HEK293 (cell line): ENCODE measurements at regions not wholly inside any gene's neighbourhood (a gene's known extent, or its start where the extent isn't known, plus 50 kb on each side); places are given as distances from the start of the nearest gene placed in this dataset.
"Not testable (repeated sequence)": the region's sequence is repeated elsewhere in the genome, so short reads cannot be mapped to it uniquely, and the experiment has no call there.

Experiments
- ATF2 ChIP-seq: fragments of 450-650 bp; formaldehyde crosslinking; IDR thresholded peaks from 2 replicates; pipeline ENCODE4 v1.5.1; 2016; ENCODE audit warnings: missing biosample characterization, missing genetic modification characterization, low read depth
- CTCF ChIP-seq: fragments of 450-650 bp; formaldehyde crosslinking; IDR thresholded peaks from 2 replicates; pipeline ENCODE4 v1.5.1; 2016; ENCODE audit warnings: missing biosample characterization, missing genetic modification characterization
- SALL2 ChIP-seq: fragments of 450-650 bp; formaldehyde crosslinking; IDR thresholded peaks from 2 replicates; pipeline ENCODE4 v1.5.0; 2017; ENCODE audit warnings: missing biosample characterization, mild to moderate bottlenecking, missing genetic modification characterization, borderline replicate concordance
- ZBTB1 ChIP-seq: fragments of 450-650 bp; formaldehyde crosslinking; IDR thresholded peaks from 2 replicates; pipeline ENCODE4 v1.5.1; 2016; ENCODE audit warnings: missing biosample characterization, missing genetic modification characterization
- ZBTB26 ChIP-seq: fragments of 450-650 bp; formaldehyde crosslinking; optimal IDR thresholded peaks from 2 replicates; pipeline ENCODE3; 2016; ENCODE audit warnings: missing biosample characterization, mild to moderate bottlenecking, missing genetic modification characterization
- ZBTB49 ChIP-seq: fragments of 450-650 bp; formaldehyde crosslinking; IDR thresholded peaks from 2 replicates; pipeline ENCODE4 v1.5.1; 2016; ENCODE audit warnings: missing biosample characterization, missing genetic modification characterization, low read depth
- ZFP37 ChIP-seq: fragments of 450-650 bp; formaldehyde crosslinking; IDR thresholded peaks from 2 replicates; pipeline ENCODE4 v1.5.1; 2016; ENCODE audit warnings: missing biosample characterization, missing genetic modification characterization
- ZNF362 ChIP-seq: fragments of 450-650 bp; formaldehyde crosslinking; IDR thresholded peaks from 2 replicates; pipeline ENCODE4 v1.5.1; 2016; ENCODE audit warnings: missing biosample characterization, missing genetic modification characterization
- ZNF394 ChIP-seq: fragments of 450-650 bp; formaldehyde crosslinking; IDR thresholded peaks from 2 replicates; pipeline ENCODE4 v1.5.1; 2016; ENCODE audit warnings: missing biosample characterization, missing genetic modification characterization, mild to moderate bottlenecking, moderate library complexity, borderline replicate concordance
- ZNF837 ChIP-seq: fragments of 450-650 bp; formaldehyde crosslinking; IDR thresholded peaks from 2 replicates; pipeline ENCODE4 v1.5.1; 2016; ENCODE audit warnings: missing biosample characterization, missing genetic modification characterization

GRCh38 chr1:148222399-148223159 lies 70.5 kb upstream of the NBPF11 start:
- TF ChIP-seq SALL2 (tag by site-specific recombination); ZNF394 (tag by site-specific recombination); CTCF; ZFP37 (tag by site-specific recombination); ZBTB49 (tag by site-specific recombination); ATF2; ZBTB26 (tag by site-specific recombination); ZBTB1 (tag by site-specific recombination); ZNF362 (tag by site-specific recombination); ZNF837 (tag by site-specific recombination): not testable (repeated sequence)
